ENCODE measurements at regions not wholly inside any gene's neighbourhood (a gene's known extent, or its start where the extent isn't known, plus 50 kb on each side); places are given as distances from the start of the nearest gene placed in this dataset.

DNA sequence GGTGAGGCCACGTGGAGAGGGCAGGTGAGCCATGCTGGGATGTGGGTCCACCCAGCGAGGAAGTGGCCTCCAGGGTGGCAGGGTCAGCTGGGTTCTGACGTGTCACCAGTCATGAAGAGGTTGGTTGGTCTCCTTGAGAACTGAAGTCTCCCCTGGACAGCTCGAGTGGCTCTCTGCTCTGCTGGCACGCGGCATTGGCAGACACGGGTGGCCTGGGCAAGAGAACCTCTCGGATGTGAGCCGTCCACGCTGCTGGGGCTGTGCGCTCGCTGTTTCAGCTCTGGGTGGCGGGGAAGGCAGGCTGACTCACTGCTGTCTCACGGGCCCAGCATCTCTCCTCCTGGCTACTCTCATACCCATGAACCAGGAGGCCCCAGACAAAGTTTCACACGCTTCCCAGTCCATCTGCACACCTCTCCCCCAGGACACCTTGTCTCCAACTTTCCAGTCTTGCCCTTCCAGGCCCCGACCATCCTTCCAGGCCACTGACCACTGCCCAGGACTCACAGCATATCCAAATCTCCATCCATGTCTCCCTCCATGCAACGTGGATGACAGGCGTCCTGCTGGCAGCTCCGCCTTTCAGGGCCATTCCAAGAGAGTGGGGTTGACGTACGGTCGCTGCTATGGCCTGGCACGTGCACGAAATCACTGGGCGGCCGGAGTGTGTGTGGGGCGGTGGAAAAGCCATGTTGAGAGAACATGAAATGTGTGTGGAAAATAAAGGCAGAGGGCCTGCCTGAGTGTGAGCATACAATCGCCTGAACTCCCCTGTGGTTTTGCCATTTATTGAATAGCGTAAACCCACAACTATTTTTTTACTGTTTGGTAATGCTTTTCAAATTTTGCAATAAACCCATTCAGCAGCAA is 145.0 kb upstream of the COL5A1 start:
- in situ Hi-C loops (cut with MboI; ENCODE audit: low pct_ligation_motif_present in 1 of 4, low pct_unique_long_range_greater_than_20kb in 1 of 4, low sequenced_read_pairs in 3 of 4) (no loop called here), intact Hi-C loops (cut with DNase I; ENCODE audit: low total_unique reads) (no loop called here)
- H3K4me3 ChIP-seq = no peak overlapping the region
- H3K36me3 ChIP-seq = no peaks in the 10 kb centered on the region
- no peaks in the 10 kb centered on the region for H3K9me3 ChIP-seq
- peaks cover 12% of the 10 kb centered on the region for H3K27me3 ChIP-seq
- no peak overlapping the region for H3K27ac ChIP-seq
- WGBS, 2 donors (ENCODE audit: low coverage in 1 of 2) = 85 to 100% methylated on average over 2 to 29 of the region's 29 CpGs
- no peak for TF ChIP-seq EP300 (IDR thresholded peaks at IDR 0.05; ENCODE audit: low read depth)
- TF ChIP-seq POLR2A (IDR thresholded peaks at IDR 0.05) = no peak
- TF ChIP-seq POLR2AphosphoS5 (IDR thresholded peaks at IDR 0.05) = no peak
- TF ChIP-seq, protein P1, sequence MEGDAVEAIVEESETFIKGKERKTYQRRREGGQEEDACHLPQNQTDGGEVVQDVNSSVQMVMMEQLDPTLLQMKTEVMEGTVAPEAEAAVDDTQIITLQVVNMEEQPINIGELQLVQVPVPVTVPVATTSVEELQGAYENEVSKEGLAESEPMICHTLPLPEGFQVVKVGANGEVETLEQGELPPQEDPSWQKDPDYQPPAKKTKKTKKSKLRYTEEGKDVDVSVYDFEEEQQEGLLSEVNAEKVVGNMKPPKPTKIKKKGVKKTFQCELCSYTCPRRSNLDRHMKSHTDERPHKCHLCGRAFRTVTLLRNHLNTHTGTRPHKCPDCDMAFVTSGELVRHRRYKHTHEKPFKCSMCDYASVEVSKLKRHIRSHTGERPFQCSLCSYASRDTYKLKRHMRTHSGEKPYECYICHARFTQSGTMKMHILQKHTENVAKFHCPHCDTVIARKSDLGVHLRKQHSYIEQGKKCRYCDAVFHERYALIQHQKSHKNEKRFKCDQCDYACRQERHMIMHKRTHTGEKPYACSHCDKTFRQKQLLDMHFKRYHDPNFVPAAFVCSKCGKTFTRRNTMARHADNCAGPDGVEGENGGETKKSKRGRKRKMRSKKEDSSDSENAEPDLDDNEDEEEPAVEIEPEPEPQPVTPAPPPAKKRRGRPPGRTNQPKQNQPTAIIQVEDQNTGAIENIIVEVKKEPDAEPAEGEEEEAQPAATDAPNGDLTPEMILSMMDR (IDR thresholded peaks at IDR 0.05) = no peak
- peak; percentile 5 for DNase-seq
- peaks cover 0 to 4% (median 0%) of the 10 kb centered on the region in 4 donors for H3K4me1 ChIP-seq

DNA sequence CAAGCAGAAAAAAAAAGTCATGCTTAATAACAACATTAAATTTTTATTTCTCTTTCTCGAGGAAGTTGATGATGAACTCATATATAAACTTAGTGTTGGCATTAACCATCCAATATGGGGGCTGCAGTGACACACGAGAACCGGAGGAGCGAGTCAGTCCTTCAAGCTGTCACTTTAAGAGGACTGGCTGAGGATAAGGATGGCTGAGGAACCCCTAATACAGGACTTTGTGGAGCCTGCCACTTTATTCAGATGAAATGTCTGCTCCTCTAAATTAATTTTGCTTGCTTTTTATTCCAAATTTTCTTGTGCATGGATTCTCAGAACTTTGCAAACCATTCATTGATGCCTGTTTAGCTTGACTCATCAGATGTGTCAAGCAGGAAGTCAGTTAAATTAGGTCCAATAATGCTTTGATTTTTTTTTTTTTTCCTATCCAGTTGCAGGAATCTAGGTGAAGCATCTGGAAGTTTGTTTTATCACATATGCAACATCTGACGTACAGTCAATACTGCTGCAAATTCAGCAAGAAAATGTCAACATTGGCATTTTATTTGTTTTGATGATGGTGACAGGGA is 144.2 kb upstream of the COL5A1 start:
- WGBS, 2 donors (ENCODE audit: low coverage in 1 of 2) = 70 to 78% methylated on average over 5 of the region's 5 CpGs
- Histone ChIP-seq H3K27ac (no peak overlapping the region), H3K4me1 (peaks cover 0 to under 1% (median 0%) of the 10 kb centered on the region in 4 donors), H3K4me3 (no peak overlapping the region), H3K9me3 (no peaks in the 10 kb centered on the region), H3K36me3 (no peaks in the 10 kb centered on the region), H3K27me3 (peaks cover 19% of the 10 kb centered on the region)
- in situ Hi-C loops (cut with MboI; ENCODE audit: low pct_ligation_motif_present in 1 of 4, low pct_unique_long_range_greater_than_20kb in 1 of 4, low sequenced_read_pairs in 3 of 4) (no loop called here), intact Hi-C loops (cut with DNase I; ENCODE audit: low total_unique reads) (no loop called here)
- no peak for TF ChIP-seq POLR2A (IDR thresholded peaks at IDR 0.05)
- TF ChIP-seq POLR2AphosphoS5 (IDR thresholded peaks at IDR 0.05) = no peak
- TF ChIP-seq EP300 (IDR thresholded peaks at IDR 0.05; ENCODE audit: low read depth) = no peak
- TF ChIP-seq, protein P1 (IDR thresholded peaks at IDR 0.05) = no peak
- DNase-seq = no peak

DNA sequence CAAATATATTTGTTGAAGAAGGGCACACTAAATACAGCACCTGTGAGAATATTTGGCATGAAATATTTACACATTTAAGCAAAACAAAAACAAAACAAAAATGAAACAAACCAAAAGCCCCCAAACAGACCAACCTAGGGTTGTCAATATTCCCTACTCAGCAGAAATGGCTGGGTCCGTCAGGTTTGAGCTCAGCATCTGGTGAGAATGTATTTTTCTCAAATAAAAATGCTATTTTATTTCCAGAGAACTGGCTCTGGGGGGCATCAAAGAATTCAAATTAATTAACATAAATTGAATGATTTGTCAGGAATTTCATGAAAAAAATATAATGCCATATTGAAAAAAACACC is 142.8 kb upstream of the COL5A1 start:
- intact Hi-C loops (cut with DNase I; ENCODE audit: low total_unique reads) (no loop called here), in situ Hi-C loops (cut with MboI; ENCODE audit: low pct_ligation_motif_present in 1 of 4, low pct_unique_long_range_greater_than_20kb in 1 of 4, low sequenced_read_pairs in 3 of 4) (no loop called here)
- Histone ChIP-seq H3K27me3 (peaks cover 27% of the 10 kb centered on the region), H3K9me3 (no peaks in the 10 kb centered on the region), H3K4me1 (peaks cover 0 to 7% (median 0%) of the 10 kb centered on the region in 4 donors), H3K4me3 (no peak overlapping the region), H3K27ac (no peak overlapping the region), H3K36me3 (no peaks in the 10 kb centered on the region)
- no peak for TF ChIP-seq EP300 (IDR thresholded peaks at IDR 0.05; ENCODE audit: low read depth)
- TF ChIP-seq POLR2AphosphoS5 (IDR thresholded peaks at IDR 0.05) = no peak
- TF ChIP-seq, protein P1 (IDR thresholded peaks at IDR 0.05) = no peak
- no peak for TF ChIP-seq POLR2A (IDR thresholded peaks at IDR 0.05)
- no peak for DNase-seq
- 70 to 91% methylated on average over 1 of the region's 1 CpG for WGBS, 2 donors (ENCODE audit: low coverage in 1 of 2)

DNA sequence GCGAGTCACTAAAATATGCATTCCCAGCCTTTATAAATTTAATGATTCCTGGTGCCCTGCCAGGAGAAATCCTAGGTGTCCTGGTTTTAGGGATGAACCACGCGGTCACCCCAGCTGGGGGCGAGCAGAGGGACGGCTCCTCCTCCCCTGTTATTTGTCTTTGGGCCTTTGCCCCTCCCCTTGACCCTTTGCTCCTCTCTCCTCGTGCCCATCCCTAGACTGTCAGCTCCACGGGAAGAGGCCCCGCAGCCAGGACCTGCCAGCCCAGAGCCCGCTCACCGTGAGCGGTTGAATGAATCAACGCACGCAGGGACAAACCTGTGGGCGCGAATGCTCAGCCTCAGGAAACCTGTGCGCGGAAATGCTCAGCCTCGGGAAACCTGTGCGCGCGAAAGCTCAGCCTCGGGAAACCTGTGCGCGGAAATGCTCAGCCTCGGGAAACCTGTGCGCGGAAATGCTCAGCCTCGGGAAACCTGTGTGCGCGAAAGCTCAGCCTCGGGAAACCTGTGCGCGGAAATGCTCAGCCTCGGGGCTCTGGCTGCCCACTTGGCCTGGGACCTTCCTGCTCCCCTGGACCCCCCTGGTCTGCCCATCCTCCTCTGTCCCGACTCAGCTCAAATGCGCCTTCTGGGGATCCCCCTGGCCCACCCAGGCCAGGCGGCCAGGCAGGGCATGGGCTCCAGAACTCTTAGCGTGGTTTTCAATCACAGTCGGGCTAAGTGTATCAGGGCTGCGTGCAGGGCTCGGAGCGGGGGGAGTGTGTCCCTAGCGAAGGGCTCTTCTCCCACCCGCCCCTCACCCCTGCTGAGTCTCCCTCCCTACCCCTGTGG is 140.5 kb upstream of the COL5A1 start:
- Histone ChIP-seq H3K4me3 (no peak overlapping the region), H3K27me3 (peaks cover 27% of the 10 kb centered on the region), H3K27ac (no peak overlapping the region), H3K4me1 (peaks cover 0 to 7% (median 0%) of the 10 kb centered on the region in 4 donors), H3K9me3 (no peaks in the 10 kb centered on the region), H3K36me3 (no peaks in the 10 kb centered on the region)
- intact Hi-C loops (cut with DNase I; ENCODE audit: low total_unique reads) = no loop called here
- WGBS, 2 donors (ENCODE audit: low coverage in 1 of 2) = 35 to 37% methylated on average over 5 to 37 of the region's 44 CpGs
- DNase-seq = no peak
- in situ Hi-C loops (cut with MboI; ENCODE audit: low pct_ligation_motif_present in 1 of 4, low pct_unique_long_range_greater_than_20kb in 1 of 4, low sequenced_read_pairs in 3 of 4) = no loop called here
- no peak for TF ChIP-seq EP300 (IDR thresholded peaks at IDR 0.05; ENCODE audit: low read depth)
- TF ChIP-seq, protein P1 (IDR thresholded peaks at IDR 0.05) = no peak
- TF ChIP-seq POLR2AphosphoS5 (IDR thresholded peaks at IDR 0.05) = no peak
- TF ChIP-seq POLR2A (IDR thresholded peaks at IDR 0.05) = no peak

Measured in transverse colon (tissue), 4 donors.